Sigmoid colon (tissue), 6 donors: ENCODE measurements at regions not wholly inside any gene's neighbourhood (a gene's known extent, or its start where the extent isn't known, plus 50 kb on each side); places are given as distances from the start of the nearest gene placed in this dataset.

Experiments used
- DNase-seq: peaks from one replicate; pipeline ENCODE4 v3.0.0-alpha.2; 2019
- H3K27ac ChIP-seq, 4 donors: fragments of 200-600 bp; sonication (generic); one replicate each; pipeline ENCODE4 v1.5.1; 2016 to 2019; ENCODE audit warnings: mild to moderate bottlenecking in 1 of 4
- H3K27me3 ChIP-seq, 3 donors: fragments of 200-600 bp; sonication (generic); one replicate each; pipeline ENCODE4 v1.5.1; 2019; ENCODE audit warnings: mild to moderate bottlenecking in 1 of 3
- H3K36me3 ChIP-seq, 4 donors: fragments of 200-600 bp; sonication (generic); one replicate each; pipeline ENCODE4 v1.5.1; 2016 to 2019
- H3K4me1 ChIP-seq, 4 donors: fragments of 200-600 bp; sonication (generic); one replicate each; pipeline ENCODE4 v1.5.1; 2017 to 2019
- H3K4me3 ChIP-seq, 4 donors: fragments of 200-600 bp; sonication (generic); one replicate each; pipeline ENCODE4 v1.5.1; 2017 to 2019; ENCODE audit warnings: mild to moderate bottlenecking in 2 of 4, moderate library complexity in 1 of 4
- H3K9me3 ChIP-seq, 4 donors: fragments of 200-600 bp in 3 of 4; sonication (generic) in 3 of 4; one replicate each; pipeline versions ENCODE4 v1.5.1 to v1.6.1; 2013 to 2019
- CTCF ChIP-seq, 4 experiments: fragments of 450-650 bp in 3 of 4; fragments of 200-600 bp in 1 of 4; IDR thresholded peaks; one replicate each; pipeline ENCODE4 v1.5.1; 2016 to 2019; ENCODE audit warnings: antibody characterized with exemption in 4 of 4, mild to moderate bottlenecking in 3 of 4, moderate library complexity in 2 of 4
- EP300 ChIP-seq, 4 donors: sonication (generic); formaldehyde crosslinking; IDR thresholded peaks; one replicate each; pipeline ENCODE4 v1.6.1; 2017; ENCODE audit warnings: antibody characterized with exemption in 4 of 4
- POLR2A ChIP-seq, 2 donors: fragments of 450-650 bp; IDR thresholded peaks; one replicate each; pipeline ENCODE4 v1.6.1; 2016; ENCODE audit warnings: antibody characterized with exemption in 2 of 2, mild to moderate bottlenecking in 2 of 2, moderate library complexity in 2 of 2
- POLR2AphosphoS5 ChIP-seq, 4 donors: sonication (generic); formaldehyde crosslinking; IDR thresholded peaks; one replicate each; pipeline ENCODE4 v1.6.1; 2017; ENCODE audit warnings: antibody characterized with exemption in 4 of 4
- WGBS, 2 donors: extraction: QIAGEN DNeasy Blood & Tissue Kit; methylation state at CpG; one replicate each; pipeline ENCODE4 v1.1.7; 2013; 5-methylcytosine and 5-hydroxymethylcytosine counted together
- intact Hi-C: fragments of 100-400 bp; cut with DNase I; formaldehyde crosslinking; loops from one replicate; pipeline ENCODE4 v1.15.1; 2023
- donor health status: healthy with polysubstance abuse.
- donor health status: healthy.

GRCh38 chr20:24891546-24892393, 57.3 kb upstream of the CST7 start:
- no peaks in the 10 kb centered on the region for H3K27me3 ChIP-seq
- no peak overlapping the region for H3K27ac ChIP-seq
- DNase-seq = peak; percentile 51
- intact Hi-C loops = no loop called here
- no peak for TF ChIP-seq EP300 (IDR thresholded peaks at IDR 0.05)
- TF ChIP-seq POLR2A (IDR thresholded peaks at IDR 0.05) = no peak
- TF ChIP-seq CTCF (IDR thresholded peaks at IDR 0.05) = no peak
- TF ChIP-seq POLR2AphosphoS5 (IDR thresholded peaks at IDR 0.05) = no peak
- H3K4me1 ChIP-seq = no peaks in the 10 kb centered on the region
- 87 to 92% methylated on average over 34 of the region's 34 CpGs for whole genome bisulfite sequencing, 2 donors
- H3K36me3 ChIP-seq = no peaks in the 10 kb centered on the region
- no peak overlapping the region for H3K4me3 ChIP-seq
- H3K9me3 ChIP-seq = no peaks in the 10 kb centered on the region

GRCh38 chr20:24892522-24892921, 56.5 kb upstream of the CST7 start:
- no peaks in the 10 kb centered on the region for H3K4me1 ChIP-seq
- 82 to 90% methylated on average over 11 of the region's 11 CpGs for WGBS, 2 donors
- H3K27me3 ChIP-seq = no peaks in the 10 kb centered on the region
- no peak overlapping the region for H3K4me3 ChIP-seq
- H3K36me3 ChIP-seq = no peaks in the 10 kb centered on the region
- intact Hi-C loops = no loop called here
- TF ChIP-seq POLR2AphosphoS5 (IDR thresholded peaks at IDR 0.05) (no peak), POLR2A (IDR thresholded peaks at IDR 0.05) (no peak), CTCF (IDR thresholded peaks at IDR 0.05) (no peak), EP300 (IDR thresholded peaks at IDR 0.05) (no peak)
- peak; percentile 63 for DNase-seq
- H3K27ac ChIP-seq = no peak overlapping the region
- H3K9me3 ChIP-seq = no peaks in the 10 kb centered on the region

GRCh38 chr20:24892931-24893330, 56.1 kb upstream of the CST7 start:
- Histone ChIP-seq H3K27me3 (no peaks in the 10 kb centered on the region), H3K4me1 (no peaks in the 10 kb centered on the region), H3K27ac (no peak overlapping the region), H3K4me3 (no peak overlapping the region), H3K36me3 (no peaks in the 10 kb centered on the region), H3K9me3 (no peaks in the 10 kb centered on the region)
- DNase-seq = no peak
- WGBS, 2 donors = 84 to 88% methylated on average over 10 of the region's 10 CpGs
- intact Hi-C loops = no loop called here
- TF ChIP-seq CTCF (IDR thresholded peaks at IDR 0.05) (no peak), EP300 (IDR thresholded peaks at IDR 0.05) (no peak), POLR2A (IDR thresholded peaks at IDR 0.05) (no peak), POLR2AphosphoS5 (IDR thresholded peaks at IDR 0.05) (no peak)

- 66 to 73% methylated on average over 4 of the region's 4 CpGs for WGBS, 2 donors
- Histone ChIP-seq H3K27me3 (no peaks in the 10 kb centered on the region), H3K4me1 (no peaks in the 10 kb centered on the region), H3K9me3 (peaks cover 0 to 6% (median 0%) of the 10 kb centered on the region in 4 donors), H3K27ac (no peak overlapping the region), H3K36me3 (no peaks in the 10 kb centered on the region), H3K4me3 (no peak overlapping the region)
- intact Hi-C loops = no loop called here
- TF ChIP-seq CTCF (IDR thresholded peaks at IDR 0.05) (no peak), POLR2A (IDR thresholded peaks at IDR 0.05) (no peak), EP300 (IDR thresholded peaks at IDR 0.05) (no peak), POLR2AphosphoS5 (IDR thresholded peaks at IDR 0.05) (no peak)
- DNase-seq = no peak
Observed at GRCh38 chr20:24894488-24894887, 54.6 kb upstream of the CST7 start.
